ENCODE measurements at regions not wholly inside any gene's neighbourhood (a gene's known extent, or its start where the extent isn't known, plus 50 kb on each side); places are given as distances from the start of the nearest gene placed in this dataset.

DNA sequence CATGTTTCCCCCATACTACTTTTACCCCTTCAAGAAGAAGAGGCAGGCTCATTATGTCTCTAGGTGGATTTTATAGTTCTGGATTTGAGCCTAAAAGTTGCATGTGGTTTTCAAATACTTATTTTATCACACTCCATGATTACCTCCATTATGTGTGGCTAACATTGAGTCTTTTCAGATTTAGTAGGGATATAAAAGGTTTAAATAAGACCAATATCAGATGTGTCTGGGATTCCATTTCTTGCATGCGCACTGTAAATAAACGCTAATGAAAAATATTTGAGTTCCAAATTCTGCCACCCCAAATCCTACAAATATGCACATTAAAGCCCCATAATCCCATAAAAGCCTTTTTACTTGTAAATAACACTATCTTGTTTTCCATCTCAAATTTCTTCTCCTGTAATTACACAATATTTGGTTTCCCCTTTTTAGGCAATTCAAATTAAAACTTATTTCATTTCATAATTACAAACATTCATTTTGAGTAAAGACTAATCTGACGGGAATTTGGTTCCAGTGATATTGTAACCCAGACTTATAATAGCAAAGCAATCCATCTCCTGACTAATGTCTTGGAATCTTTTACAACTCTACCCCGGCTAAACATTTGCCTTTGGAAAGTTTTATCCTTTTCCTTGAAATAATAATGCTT, 600.0 kb downstream of the SLC4A3 start:
- H3K4me1 ChIP-seq (ENCODE audit: control insufficient read depth, insufficient read depth, low read depth, low read length): peaks cover 8% of the 10 kb centered on the region
- peak overlapping the region; percentile 76 for H3K9ac ChIP-seq (ENCODE audit: low read length)
- WGBS: 78% methylated on average over 3 of the region's 4 CpGs
- H2AK5ac ChIP-seq (ENCODE audit: low read length, severe bottlenecking): peak overlapping the region; percentile 93
- H3K23ac ChIP-seq (ENCODE audit: low read length in 2 of 2): no peak overlapping the region
- peak overlapping the region in 1 of 2 experiments; percentile 77 for H2BK12ac ChIP-seq (ENCODE audit: low read length in 2 of 2)
- H3K79me1 ChIP-seq (replicated peaks; ENCODE audit: low read length, poor library complexity, severe bottlenecking): no peaks in the 10 kb centered on the region
- no peak overlapping the region for H3K27ac ChIP-seq (ENCODE audit: low read length, poor library complexity, severe bottlenecking)
- H3K27me3 ChIP-seq (ENCODE audit: control insufficient read depth in 1 of 2, insufficient read depth in 1 of 2, low read length in 2 of 2): no peaks in the 10 kb centered on the region
- no peak overlapping the region for H2BK5ac ChIP-seq (ENCODE audit: low read depth, low read length, poor library complexity, severe bottlenecking)
- no peak overlapping the region for H2BK120ac ChIP-seq (ENCODE audit: low read depth, low read length)
- H3K4me2 ChIP-seq (ENCODE audit: low read length, poor library complexity, severe bottlenecking): no peak overlapping the region
- no peak overlapping the region for H4K8ac ChIP-seq (ENCODE audit: low read length)
- no peak overlapping the region for H2BK15ac ChIP-seq (ENCODE audit: low read depth, poor library complexity, severe bottlenecking)
- no peak overlapping the region for H3K14ac ChIP-seq (ENCODE audit: low read length in 2 of 2)
- H3K36me3 ChIP-seq (ENCODE audit: control insufficient read depth in 1 of 2, insufficient read depth in 2 of 2, low read depth in 1 of 2, low read length in 2 of 2): no peaks in the 10 kb centered on the region
- DNase-seq: peak; percentile 53
- H3K4me3 ChIP-seq (ENCODE audit: insufficient read depth in 1 of 2, low read depth in 1 of 2, low read length in 2 of 2): no peak overlapping the region
- H3K4ac ChIP-seq (ENCODE audit: low read depth in 1 of 2, low read length in 2 of 2): peak overlapping the region in 1 of 2 experiments; percentile 51
- no peak overlapping the region for H4K91ac ChIP-seq (ENCODE audit: low read length)
- H3K18ac ChIP-seq (ENCODE audit: low read depth in 1 of 2, low read length in 2 of 2): peak overlapping the region in 1 of 2 experiments; percentile 77
- no peak overlapping the region for H2AFZ ChIP-seq (ENCODE audit: low read depth, low read length)
- H3K9me3 ChIP-seq (ENCODE audit: control insufficient read depth, low read length): no peaks in the 10 kb centered on the region

DNA sequence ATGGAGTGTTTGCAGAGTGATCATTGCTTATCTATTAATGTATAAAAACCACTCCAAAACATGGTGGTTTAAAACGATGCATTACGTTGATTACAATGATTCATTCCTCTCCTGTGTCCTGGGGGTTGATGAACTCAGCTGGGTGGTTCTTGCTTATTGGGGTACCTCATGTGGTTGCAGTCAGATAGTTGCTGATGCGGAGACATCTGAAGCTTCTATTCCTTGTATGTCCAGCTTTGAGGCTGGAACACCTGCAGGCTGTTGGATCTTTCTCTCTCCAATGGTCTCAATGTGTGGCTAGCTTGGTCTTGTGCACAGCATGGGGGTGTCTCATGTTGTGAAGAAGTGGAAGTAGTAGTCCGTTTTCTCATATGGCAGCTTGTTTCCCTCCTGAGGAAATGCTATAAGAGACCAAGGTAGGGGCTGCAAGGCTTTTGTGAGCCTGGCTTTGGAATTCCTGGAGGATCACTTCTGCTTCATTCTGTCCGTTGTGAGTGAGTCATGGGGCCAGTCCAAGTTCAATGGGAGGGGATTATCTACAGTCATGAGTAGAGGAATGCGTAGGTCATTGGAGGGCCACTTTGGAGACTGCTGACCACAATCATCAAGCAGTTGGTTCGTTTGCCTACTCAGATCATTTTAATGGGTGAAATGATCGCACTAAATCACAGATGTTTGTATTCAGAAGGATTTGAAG, 601.0 kb downstream of the SLC4A3 start:
- peak overlapping the region in 1 of 2 experiments; percentile 48 for H3K18ac ChIP-seq (ENCODE audit: low read depth in 1 of 2, low read length in 2 of 2)
- H3K4me1 ChIP-seq (ENCODE audit: control insufficient read depth, insufficient read depth, low read depth, low read length): peaks cover 8% of the 10 kb centered on the region
- no peak overlapping the region for H4K91ac ChIP-seq (ENCODE audit: low read length)
- peak overlapping the region in 1 of 2 experiments; percentile 21 for H2BK12ac ChIP-seq (ENCODE audit: low read length in 2 of 2)
- H2AK5ac ChIP-seq (ENCODE audit: low read length, severe bottlenecking): no peak overlapping the region
- H2AFZ ChIP-seq (ENCODE audit: low read depth, low read length): no peak overlapping the region
- H3K9ac ChIP-seq (ENCODE audit: low read length): peak overlapping the region; percentile 76
- H2BK5ac ChIP-seq (ENCODE audit: low read depth, low read length, poor library complexity, severe bottlenecking): no peak overlapping the region
- H3K9me3 ChIP-seq (ENCODE audit: control insufficient read depth, low read length): no peaks in the 10 kb centered on the region
- H2BK15ac ChIP-seq (ENCODE audit: low read depth, poor library complexity, severe bottlenecking): no peak overlapping the region
- no peak overlapping the region for H3K23ac ChIP-seq (ENCODE audit: low read length in 2 of 2)
- no peaks in the 10 kb centered on the region for H3K79me1 ChIP-seq (replicated peaks; ENCODE audit: low read length, poor library complexity, severe bottlenecking)
- no peaks in the 10 kb centered on the region for H3K27me3 ChIP-seq (ENCODE audit: control insufficient read depth in 1 of 2, insufficient read depth in 1 of 2, low read length in 2 of 2)
- H3K36me3 ChIP-seq (ENCODE audit: control insufficient read depth in 1 of 2, insufficient read depth in 2 of 2, low read depth in 1 of 2, low read length in 2 of 2): no peaks in the 10 kb centered on the region
- no peak overlapping the region for H3K14ac ChIP-seq (ENCODE audit: low read length in 2 of 2)
- peak overlapping the region; percentile 80 for H3K27ac ChIP-seq (ENCODE audit: low read length, poor library complexity, severe bottlenecking)
- no peak overlapping the region for H3K4ac ChIP-seq (ENCODE audit: low read depth in 1 of 2, low read length in 2 of 2)
- H3K4me3 ChIP-seq (ENCODE audit: insufficient read depth in 1 of 2, low read depth in 1 of 2, low read length in 2 of 2): peak overlapping the region in 1 of 2 experiments; percentile 65
- H4K8ac ChIP-seq (ENCODE audit: low read length): no peak overlapping the region
- H3K4me2 ChIP-seq (ENCODE audit: low read length, poor library complexity, severe bottlenecking): peak overlapping the region; percentile 41
- 16% methylated on average over 8 of the region's 8 CpGs for WGBS
- no peak overlapping the region for H2BK120ac ChIP-seq (ENCODE audit: low read depth, low read length)
- peak; percentile 95 for DNase-seq

DNA sequence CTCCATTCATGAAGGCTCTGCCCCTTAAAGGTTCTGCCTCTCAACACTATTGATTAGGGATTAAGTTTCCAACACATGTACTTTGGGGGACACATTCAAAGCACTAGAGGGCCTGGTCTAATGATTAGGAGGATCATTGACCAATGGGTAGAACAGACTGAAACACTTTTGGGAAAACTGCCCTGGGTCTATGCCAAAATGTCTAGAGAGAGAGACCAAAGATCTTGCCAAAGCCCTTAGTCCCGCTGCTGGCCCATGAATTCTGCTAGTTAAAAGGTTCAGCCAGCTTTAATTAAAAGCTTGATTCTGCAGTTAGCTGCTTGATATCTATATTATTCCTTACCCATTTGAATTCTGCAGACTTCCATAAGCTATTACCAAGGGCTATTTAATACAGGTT, 613.2 kb downstream of the SLC4A3 start:
- Histone ChIP-seq H3K27ac (ENCODE audit: low read length, poor library complexity, severe bottlenecking) (no peak overlapping the region), H2BK120ac (ENCODE audit: low read depth, low read length) (no peak overlapping the region), H4K8ac (ENCODE audit: low read length) (no peak overlapping the region), H3K79me1 (replicated peaks; ENCODE audit: low read length, poor library complexity, severe bottlenecking) (no peaks in the 10 kb centered on the region), H3K18ac (ENCODE audit: low read depth in 1 of 2, low read length in 2 of 2) (no peak overlapping the region), H2AK5ac (ENCODE audit: low read length, severe bottlenecking) (no peak overlapping the region), H3K4me3 (ENCODE audit: insufficient read depth in 1 of 2, low read depth in 1 of 2, low read length in 2 of 2) (no peak overlapping the region), H3K9ac (ENCODE audit: low read length) (no peak overlapping the region), H2BK5ac (ENCODE audit: low read depth, low read length, poor library complexity, severe bottlenecking) (no peak overlapping the region), H3K4me2 (ENCODE audit: low read length, poor library complexity, severe bottlenecking) (no peak overlapping the region), H3K36me3 (ENCODE audit: control insufficient read depth in 1 of 2, insufficient read depth in 2 of 2, low read depth in 1 of 2, low read length in 2 of 2) (no peaks in the 10 kb centered on the region), H2BK12ac (ENCODE audit: low read length in 2 of 2) (no peak overlapping the region), H3K4me1 (ENCODE audit: control insufficient read depth, insufficient read depth, low read depth, low read length) (no peaks in the 10 kb centered on the region), H3K9me3 (ENCODE audit: control insufficient read depth, low read length) (no peaks in the 10 kb centered on the region), H2BK15ac (ENCODE audit: low read depth, poor library complexity, severe bottlenecking) (no peak overlapping the region), H2AFZ (ENCODE audit: low read depth, low read length) (no peak overlapping the region), H3K4ac (ENCODE audit: low read depth in 1 of 2, low read length in 2 of 2) (no peak overlapping the region), H3K23ac (ENCODE audit: low read length in 2 of 2) (no peak overlapping the region), H3K14ac (ENCODE audit: low read length in 2 of 2) (no peak overlapping the region), H4K91ac (ENCODE audit: low read length) (no peak overlapping the region), H3K27me3 (ENCODE audit: control insufficient read depth in 1 of 2, insufficient read depth in 1 of 2, low read length in 2 of 2) (no peaks in the 10 kb centered on the region)
- 50% methylated on average over 1 of the region's 1 CpG for WGBS
- DNase-seq: no peak

GRCh38 chr2:220241423-220241822, 614.0 kb downstream of the SLC4A3 start:
- Histone ChIP-seq H4K91ac (ENCODE audit: low read length) (no peak overlapping the region), H3K36me3 (ENCODE audit: control insufficient read depth in 1 of 2, insufficient read depth in 2 of 2, low read depth in 1 of 2, low read length in 2 of 2) (no peaks in the 10 kb centered on the region), H3K4me1 (ENCODE audit: control insufficient read depth, insufficient read depth, low read depth, low read length) (no peaks in the 10 kb centered on the region), H3K27me3 (ENCODE audit: control insufficient read depth in 1 of 2, insufficient read depth in 1 of 2, low read length in 2 of 2) (no peaks in the 10 kb centered on the region), H2BK120ac (ENCODE audit: low read depth, low read length) (no peak overlapping the region), H3K9ac (ENCODE audit: low read length) (no peak overlapping the region), H2BK12ac (ENCODE audit: low read length in 2 of 2) (no peak overlapping the region), H2BK5ac (ENCODE audit: low read depth, low read length, poor library complexity, severe bottlenecking) (no peak overlapping the region), H3K23ac (ENCODE audit: low read length in 2 of 2) (no peak overlapping the region), H3K4me2 (ENCODE audit: low read length, poor library complexity, severe bottlenecking) (no peak overlapping the region), H2AFZ (ENCODE audit: low read depth, low read length) (no peak overlapping the region), H3K18ac (ENCODE audit: low read depth in 1 of 2, low read length in 2 of 2) (no peak overlapping the region), H3K79me1 (replicated peaks; ENCODE audit: low read length, poor library complexity, severe bottlenecking) (no peaks in the 10 kb centered on the region), H3K9me3 (ENCODE audit: control insufficient read depth, low read length) (no peaks in the 10 kb centered on the region), H3K14ac (ENCODE audit: low read length in 2 of 2) (no peak overlapping the region), H3K4ac (ENCODE audit: low read depth in 1 of 2, low read length in 2 of 2) (no peak overlapping the region), H2BK15ac (ENCODE audit: low read depth, poor library complexity, severe bottlenecking) (no peak overlapping the region), H4K8ac (ENCODE audit: low read length) (no peak overlapping the region), H2AK5ac (ENCODE audit: low read length, severe bottlenecking) (no peak overlapping the region), H3K27ac (ENCODE audit: low read length, poor library complexity, severe bottlenecking) (no peak overlapping the region), H3K4me3 (ENCODE audit: insufficient read depth in 1 of 2, low read depth in 1 of 2, low read length in 2 of 2) (no peak overlapping the region)
- no peak for DNase-seq
- WGBS: 83% methylated on average over 2 of the region's 2 CpGs

Data from mesenchymal stem cell (in vitro differentiated cells and primary cell).